H1 (cell line): ENCODE measurements at regions not wholly inside any gene's neighbourhood (a gene's known extent, or its start where the extent isn't known, plus 50 kb on each side); places are given as distances from the start of the nearest gene placed in this dataset.

ENCODE experiments used
- CTCF ChIA-PET: fragments of 300-600 bp; sonication (Branson Sonifier 250); formaldehyde crosslinking; loops from one replicate; lab custom pipeline; 2021; ENCODE audit not compliant: partially characterized antibody; lab: Charles Lee
- POLR2A ChIA-PET: fragments of 300-600 bp; sonication (Branson Sonifier 250); formaldehyde crosslinking; loops from one replicate; lab custom pipeline; 2021; ENCODE audit warnings: inconsistent platforms; ENCODE audit not compliant: partially characterized antibody; lab: Charles Lee
- DNase-seq, 2 experiments: peaks; one replicate each; pipeline versions ENCODE4 v3.0.0 to v3.0.0-alpha.2; 2010 to 2022; ENCODE audit warnings: low spot score in 2 of 2, low read depth in 1 of 2, mixed read lengths in 1 of 2
- FAIRE-seq: peaks from 2 replicates; lab custom pipeline; 2011; peaks lifted over from hg19 to GRCh38; lab: Jason Lieb, UNC
- H2AFZ ChIP-seq: 2 replicates; pipeline ENCODE4 v1.8.1; 2012; ENCODE audit warnings: low read length, inconsistent platforms
- H2AK5ac ChIP-seq: 2 replicates; pipeline ENCODE4 v1.6.1; 2013; ENCODE audit warnings: low read depth, low read length
- H2BK120ac ChIP-seq: replicated peaks from 2 replicates; pipeline ENCODE3; 2013; ENCODE audit warnings: low read depth, low read length, inconsistent platforms
- H2BK12ac ChIP-seq: 2 replicates; pipeline ENCODE4 v1.6.1; 2013; ENCODE audit warnings: low read depth, low read length
- H2BK15ac ChIP-seq: 2 replicates; pipeline ENCODE4 v1.6.1; 2013; ENCODE audit warnings: low read length
- H2BK20ac ChIP-seq: 2 replicates; pipeline ENCODE4 v1.6.1; 2013; ENCODE audit warnings: low read length
- H2BK5ac ChIP-seq: 2 replicates; pipeline ENCODE4 v1.6.1; 2013; ENCODE audit warnings: low read depth, low read length
- H3K14ac ChIP-seq: 2 replicates; pipeline ENCODE4 v1.6.1; 2013; ENCODE audit warnings: inconsistent platforms; ENCODE audit not compliant: insufficient read length
- H3K18ac ChIP-seq: 2 replicates; pipeline ENCODE4 v1.6.1; 2013; ENCODE audit warnings: low read length; ENCODE audit errors: extremely low read depth
- H3K23ac ChIP-seq: 2 replicates; pipeline ENCODE4 v1.6.1; 2013; ENCODE audit warnings: inconsistent platforms; ENCODE audit not compliant: insufficient read length
- H3K23me2 ChIP-seq: 2 replicates; pipeline ENCODE4 v1.6.1; 2013; ENCODE audit warnings: low read depth, low read length
- H3K27ac ChIP-seq: 2 replicates; pipeline ENCODE4 v1.6.1; 2011; ENCODE audit warnings: low read depth, low read length, inconsistent platforms
- H3K27me3 ChIP-seq, 4 experiments: replicated peaks in 1 of 4; 1 replicate in 1 of 4; 2 replicates in 3 of 4; pipeline versions ENCODE4 v1.6.1 to v1.8.1; 2011 to 2013; ENCODE audit warnings: low read length in 3 of 4, mild to moderate bottlenecking in 3 of 4, inconsistent platforms in 2 of 4, mixed read lengths in 2 of 4, moderate library complexity in 1 of 4; ENCODE audit not compliant: control insufficient read depth in 3 of 4, insufficient read depth in 3 of 4; ENCODE audit errors: extremely low read depth in 1 of 4
- H3K36me3 ChIP-seq, 4 experiments: 2 replicates each; pipeline versions ENCODE4 v1.6.1 to v1.8.1; 2011 to 2013; ENCODE audit warnings: mild to moderate bottlenecking in 4 of 4, low read length in 3 of 4, moderate library complexity in 2 of 4, control low read depth in 1 of 4, inconsistent platforms in 1 of 4; ENCODE audit not compliant: insufficient read depth in 4 of 4, control insufficient read depth in 2 of 4
- H3K4ac ChIP-seq: replicated peaks from 2 replicates; pipeline ENCODE3; 2013; ENCODE audit warnings: low read length, low read depth, mixed read lengths, inconsistent platforms; ENCODE audit not compliant: insufficient read length
- H3K4me1 ChIP-seq, 4 experiments: replicated peaks in 1 of 4; 1 replicate in 1 of 4; 2 replicates in 3 of 4; pipeline versions ENCODE4 v1.6.1 to v1.8.1; 2011 to 2013; ENCODE audit warnings: low read length in 3 of 4, inconsistent platforms in 2 of 4, mixed read lengths in 1 of 4; ENCODE audit not compliant: insufficient read depth in 4 of 4, control insufficient read depth in 3 of 4
- H3K4me2 ChIP-seq, 2 experiments: 2 replicates each; pipeline versions ENCODE4 v1.6.1 to v1.8.1; 2011 to 2013; ENCODE audit warnings: low read depth in 2 of 2, low read length in 2 of 2, control low read depth in 1 of 2, inconsistent platforms in 1 of 2, mild to moderate bottlenecking in 1 of 2; ENCODE audit not compliant: insufficient read depth in 1 of 2
- H3K4me3 ChIP-seq, 4 experiments: fragments of 200-600, 300-600 bp in 1 of 4; sonication (generic), shearing (Covaris generic), sonication (Bioruptor Twin) in 1 of 4; 2 replicates each; pipeline versions ENCODE4 v1.5.1 to v1.8.1; 2011 to 2016; ENCODE audit warnings: low read length in 4 of 4, low read depth in 3 of 4, control low read depth in 2 of 4, inconsistent platforms in 2 of 4, mild to moderate bottlenecking in 2 of 4, mixed read lengths in 1 of 4, moderate library complexity in 1 of 4; ENCODE audit not compliant: insufficient read depth in 2 of 4; ENCODE audit errors: extremely low read depth in 1 of 4
- H3K56ac ChIP-seq: replicated peaks from 2 replicates; pipeline ENCODE3; 2013; ENCODE audit warnings: low read depth, mild to moderate bottlenecking, mixed read lengths, low read length, inconsistent platforms; ENCODE audit not compliant: insufficient read length
- H3K79me1 ChIP-seq: 2 replicates; pipeline ENCODE4 v1.6.1; 2013; ENCODE audit warnings: low read depth, low read length, control low read depth
- H3K79me2 ChIP-seq, 2 experiments: 2 replicates each; pipeline versions ENCODE4 v1.6.1 to v1.8.1; 2012 to 2013; ENCODE audit warnings: low read length in 2 of 2, mild to moderate bottlenecking in 2 of 2, inconsistent platforms in 1 of 2; ENCODE audit not compliant: insufficient read depth in 2 of 2, control insufficient read depth in 1 of 2
- H3K9ac ChIP-seq, 4 experiments: replicated peaks in 1 of 4; 1 replicate in 1 of 4; 2 replicates in 3 of 4; pipeline versions ENCODE4 v1.6.1 to v1.8.1; 2011 to 2013; ENCODE audit warnings: low read depth in 3 of 4, low read length in 3 of 4, control low read depth in 2 of 4, mild to moderate bottlenecking in 2 of 4, moderate library complexity in 2 of 4, inconsistent platforms in 1 of 4; ENCODE audit errors: extremely low read depth in 1 of 4
- H3K9me3 ChIP-seq, 2 experiments: 2 replicates each; pipeline versions ENCODE4 v1.6.1 to v1.8.1; 2012 to 2013; ENCODE audit warnings: mild to moderate bottlenecking in 2 of 2, moderate library complexity in 2 of 2, control low read depth in 1 of 2, inconsistent platforms in 1 of 2, low read depth in 1 of 2, low read length in 1 of 2, mixed read lengths in 1 of 2; ENCODE audit not compliant: insufficient read depth in 2 of 2
- H4K20me1 ChIP-seq, 2 experiments: replicated peaks in 1 of 2; 2 replicates each; pipeline versions ENCODE3 to v1.8.1; 2011 to 2013; ENCODE audit warnings: inconsistent platforms in 2 of 2, low read length in 2 of 2, mild to moderate bottlenecking in 1 of 2; ENCODE audit not compliant: insufficient read depth in 2 of 2, control insufficient read depth in 1 of 2
- H4K5ac ChIP-seq: 2 replicates; pipeline ENCODE4 v1.6.1; 2013; ENCODE audit warnings: low read length, low read depth, mixed read lengths, inconsistent platforms; ENCODE audit not compliant: insufficient read length
- H4K8ac ChIP-seq: 2 replicates; pipeline ENCODE4 v1.8.0; 2013; ENCODE audit warnings: mild to moderate bottlenecking, moderate library complexity, low read length, inconsistent platforms; ENCODE audit not compliant: insufficient read depth; ENCODE audit errors: extremely low read depth
- H4K91ac ChIP-seq: replicated peaks from 2 replicates; pipeline ENCODE3; 2013; ENCODE audit warnings: low read length, mixed read lengths, inconsistent platforms; ENCODE audit not compliant: insufficient read length
- EP300 ChIP-seq, 2 experiments: IDR thresholded peaks; 1 replicate in 1 of 2; 2 replicates in 1 of 2; pipeline ENCODE4 v1.6.1; 2011 to 2012; ENCODE audit warnings: low read depth in 2 of 2, low read length in 2 of 2, mild to moderate bottlenecking in 2 of 2, borderline replicate concordance in 1 of 2, inconsistent platforms in 1 of 2, moderate library complexity in 1 of 2
- SIN3A ChIP-seq, 2 experiments: IDR thresholded peaks in 1 of 2; conservative IDR thresholded peaks in 1 of 2; 2 replicates each; pipeline ENCODE4 v1.6.1; 2011 to 2012; ENCODE audit warnings: low read length in 2 of 2, improper control_type of control experiment in 1 of 2, low read depth in 1 of 2, mild to moderate bottlenecking in 1 of 2

DNA sequence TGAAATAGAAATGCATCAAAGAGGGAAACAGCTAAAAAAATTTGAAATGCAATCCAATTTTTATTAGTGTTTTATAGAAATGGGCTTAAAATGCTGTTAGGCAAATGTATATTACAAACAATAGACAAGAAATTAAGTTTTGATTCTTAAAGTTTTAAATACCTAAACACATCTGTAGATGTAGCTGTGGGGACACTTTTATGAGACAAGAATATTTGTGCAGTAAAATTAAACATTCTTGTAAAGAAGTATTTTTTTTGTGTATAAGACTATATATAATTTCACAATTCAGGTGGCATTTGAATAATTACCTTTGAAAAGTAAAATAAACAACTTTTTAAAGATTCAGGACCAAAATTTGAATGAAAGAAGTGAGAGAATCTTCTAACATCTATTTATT lies 1015.9 kb downstream of the REEP3 start:
- Histone ChIP-seq H3K56ac (no peak overlapping the region), H3K18ac (no peak overlapping the region), H3K4me3 (no peak overlapping the region), H3K4me2 (no peak overlapping the region), H2BK15ac (no peak overlapping the region), H3K23me2 (no peaks in the 10 kb centered on the region), H3K4me1 (no peaks in the 10 kb centered on the region), H3K14ac (no peak overlapping the region), H2BK20ac (no peak overlapping the region), H4K5ac (no peak overlapping the region), H2BK5ac (no peak overlapping the region), H3K79me2 (no peaks in the 10 kb centered on the region), H3K79me1 (no peaks in the 10 kb centered on the region), H2AK5ac (no peak overlapping the region), H3K27ac (no peak overlapping the region), H2BK120ac (no peak overlapping the region), H4K91ac (no peak overlapping the region), H2BK12ac (no peak overlapping the region), H3K23ac (no peak overlapping the region), H2AFZ (no peak overlapping the region), H3K27me3 (no peaks in the 10 kb centered on the region), H3K36me3 (no peaks in the 10 kb centered on the region), H3K9ac (no peak overlapping the region), H3K9me3 (no peaks in the 10 kb centered on the region), H3K4ac (no peak overlapping the region), H4K8ac (no peak overlapping the region), H4K20me1 (no peaks in the 10 kb centered on the region)
- TF ChIP-seq EP300 (IDR thresholded peaks at IDR 0.05; ENCODE audit: borderline replicate concordance in 1 of 2, low read depth in 2 of 2, low read length in 2 of 2) (no peak), SIN3A (conservative IDR thresholded peaks at IDR 0.05 in 1 of 2, IDR thresholded peaks at IDR 0.05 in 1 of 2; ENCODE audit: low read depth in 1 of 2, low read length in 2 of 2) (no peak)
- CTCF ChIA-PET: no interaction called here
- DNase-seq (no peak), FAIRE-seq (no peak)
- POLR2A ChIA-PET: no interaction called here
